PFSK-1 (cell line): ENCODE measurements at regions not wholly inside any gene's neighbourhood (a gene's known extent, or its start where the extent isn't known, plus 50 kb on each side); places are given as distances from the start of the nearest gene placed in this dataset.

Experiments
- FOXP2 ChIP-seq: optimal IDR thresholded peaks from 2 replicates; pipeline ENCODE3; 2011; ENCODE audit warnings: borderline replicate concordance, control low read depth, inconsistent platforms; ENCODE audit not compliant: insufficient read depth; ENCODE audit errors: extremely low read length, extremely low read depth
- POLR2AphosphoS5 ChIP-seq: IDR thresholded peaks from 2 replicates; pipeline ENCODE4 v1.6.1; 2012; ENCODE audit warnings: low read depth, mild to moderate bottlenecking, control low read depth, low read length, moderate library complexity
- SIN3A ChIP-seq: IDR thresholded peaks from 2 replicates; pipeline ENCODE4 v1.6.1; 2012; ENCODE audit warnings: mild to moderate bottlenecking, low read length, moderate library complexity, borderline replicate concordance; ENCODE audit not compliant: insufficient read depth
- TAF1 ChIP-seq: IDR thresholded peaks from 2 replicates; pipeline ENCODE4 v1.6.1; 2012; ENCODE audit warnings: low read length, control low read depth, borderline replicate concordance; ENCODE audit not compliant: insufficient read depth
- TF ChIP-seq, protein P1 (sequence below), 2 experiments: IDR thresholded peaks; 2 replicates each; pipeline versions ENCODE4 v1.6.1 to v1.8.0; 2011 to 2012; ENCODE audit warnings: low read depth in 2 of 2, low read length in 2 of 2, control low read depth in 1 of 2, inconsistent platforms in 1 of 2, mild to moderate bottlenecking in 1 of 2, moderate library complexity in 1 of 2; ENCODE audit not compliant: insufficient read depth in 1 of 2

DNA sequence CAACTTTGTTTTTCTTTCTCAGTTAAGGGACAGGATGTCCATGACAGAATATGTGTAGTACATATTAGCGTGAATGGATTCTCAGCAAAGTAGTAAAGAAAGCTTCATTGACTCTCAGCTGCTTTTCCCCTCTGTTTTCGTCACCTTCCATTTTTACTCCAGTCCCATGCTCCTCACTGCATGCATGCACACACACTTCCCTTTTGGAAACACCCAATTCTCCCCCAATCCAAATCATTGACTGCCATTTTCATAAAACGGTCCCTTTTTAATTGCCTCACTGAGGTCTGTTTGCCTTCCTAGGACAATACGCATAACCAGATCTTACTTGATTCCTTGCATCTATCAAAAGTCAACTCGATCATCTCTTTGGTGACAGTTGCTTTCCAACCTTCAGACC lies 287.5 kb upstream of the PARD3B start:
- TF ChIP-seq TAF1 = no peak
- TF ChIP-seq SIN3A = no peak
- no peak for TF ChIP-seq POLR2AphosphoS5
- TF ChIP-seq, protein P1, sequence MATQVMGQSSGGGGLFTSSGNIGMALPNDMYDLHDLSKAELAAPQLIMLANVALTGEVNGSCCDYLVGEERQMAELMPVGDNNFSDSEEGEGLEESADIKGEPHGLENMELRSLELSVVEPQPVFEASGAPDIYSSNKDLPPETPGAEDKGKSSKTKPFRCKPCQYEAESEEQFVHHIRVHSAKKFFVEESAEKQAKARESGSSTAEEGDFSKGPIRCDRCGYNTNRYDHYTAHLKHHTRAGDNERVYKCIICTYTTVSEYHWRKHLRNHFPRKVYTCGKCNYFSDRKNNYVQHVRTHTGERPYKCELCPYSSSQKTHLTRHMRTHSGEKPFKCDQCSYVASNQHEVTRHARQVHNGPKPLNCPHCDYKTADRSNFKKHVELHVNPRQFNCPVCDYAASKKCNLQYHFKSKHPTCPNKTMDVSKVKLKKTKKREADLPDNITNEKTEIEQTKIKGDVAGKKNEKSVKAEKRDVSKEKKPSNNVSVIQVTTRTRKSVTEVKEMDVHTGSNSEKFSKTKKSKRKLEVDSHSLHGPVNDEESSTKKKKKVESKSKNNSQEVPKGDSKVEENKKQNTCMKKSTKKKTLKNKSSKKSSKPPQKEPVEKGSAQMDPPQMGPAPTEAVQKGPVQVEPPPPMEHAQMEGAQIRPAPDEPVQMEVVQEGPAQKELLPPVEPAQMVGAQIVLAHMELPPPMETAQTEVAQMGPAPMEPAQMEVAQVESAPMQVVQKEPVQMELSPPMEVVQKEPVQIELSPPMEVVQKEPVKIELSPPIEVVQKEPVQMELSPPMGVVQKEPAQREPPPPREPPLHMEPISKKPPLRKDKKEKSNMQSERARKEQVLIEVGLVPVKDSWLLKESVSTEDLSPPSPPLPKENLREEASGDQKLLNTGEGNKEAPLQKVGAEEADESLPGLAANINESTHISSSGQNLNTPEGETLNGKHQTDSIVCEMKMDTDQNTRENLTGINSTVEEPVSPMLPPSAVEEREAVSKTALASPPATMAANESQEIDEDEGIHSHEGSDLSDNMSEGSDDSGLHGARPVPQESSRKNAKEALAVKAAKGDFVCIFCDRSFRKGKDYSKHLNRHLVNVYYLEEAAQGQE (IDR thresholded peaks at IDR 0.05; ENCODE audit: insufficient read depth in 1 of 2, low read depth in 2 of 2, low read length in 2 of 2) = no peak
- TF ChIP-seq FOXP2 = no peak
